MCF 10A (cell line): ENCODE measurements at regions not wholly inside any gene's neighbourhood (a gene's known extent, or its start where the extent isn't known, plus 50 kb on each side); places are given as distances from the start of the nearest gene placed in this dataset.

ENCODE experiments used
- BruUV-seq: library from RNA; stranded (reverse); fragments of 400-500 nt; replicated peaks from 2 replicates; lab custom pipeline; 2021; lab: Mats Ljungman, UMichigan
- CTCF ChIA-PET: fragments of 300-600 bp; sonication (Branson Sonifier 250); formaldehyde crosslinking; extraction: SDS; loops from one replicate; lab custom pipeline; 2021; ENCODE audit warnings: antibody characterized with exemption, inconsistent platforms; lab: Yijun Ruan, JAX
- POLR2A ChIA-PET: fragments of 300-600, 350-650 bp; sonication (Branson Sonifier 250); formaldehyde crosslinking; extraction: SDS; loops from one replicate; lab custom pipeline; 2020; ENCODE audit warnings: antibody characterized with exemption, inconsistent platforms; lab: Yijun Ruan, JAX
- DNase-seq: peaks from one replicate; pipeline ENCODE4 v3.0.0-alpha.2; 2018; ENCODE audit not compliant: unreplicated experiment
- H3K27ac Mint-ChIP-seq: one replicate; pipeline ENCODE4 v1.8.0; 2022; ENCODE audit warnings: mild to moderate bottlenecking, low read depth, mixed read lengths; ENCODE audit not compliant: unreplicated experiment
- H3K27me3 Mint-ChIP-seq: one replicate; pipeline ENCODE4 v1.8.0; 2022; ENCODE audit warnings: mixed read lengths; ENCODE audit not compliant: insufficient read depth, unreplicated experiment
- H3K36me3 Mint-ChIP-seq: one replicate; pipeline ENCODE4 v1.8.0; 2022; ENCODE audit warnings: mild to moderate bottlenecking, moderate library complexity, mixed read lengths; ENCODE audit not compliant: insufficient read depth, unreplicated experiment
- H3K4me1 Mint-ChIP-seq: one replicate; pipeline ENCODE4 v1.8.0; 2022; ENCODE audit warnings: mixed read lengths; ENCODE audit not compliant: insufficient read depth, unreplicated experiment
- H3K4me3 Mint-ChIP-seq: one replicate; pipeline ENCODE4 v1.8.0; 2022; ENCODE audit warnings: mild to moderate bottlenecking, moderate library complexity, mixed read lengths; ENCODE audit not compliant: unreplicated experiment
- H3K9me3 Mint-ChIP-seq: one replicate; pipeline ENCODE4 v1.8.0; 2022; ENCODE audit warnings: mixed read lengths; ENCODE audit not compliant: unreplicated experiment
- CTCF ChIP-seq: fragments of 200-600 bp; IDR thresholded peaks from one replicate; pipeline ENCODE4 v1.8.0; 2022; ENCODE audit warnings: antibody characterized with exemption, mild to moderate bottlenecking; ENCODE audit not compliant: unreplicated experiment
- intact Hi-C: fragments of 100-400 bp; cut with micrococcal nuclease; formaldehyde crosslinking; loops from 2 replicates; pipeline ENCODE4 v1.14.1; 2022

- intact Hi-C loops = no loop called here
- Mint-ChIP-seq H3K4me3 (no peak overlapping the region), H3K4me1 (no peaks in the 10 kb centered on the region), H3K27me3 (no peaks in the 10 kb centered on the region), H3K9me3 (no peaks in the 10 kb centered on the region), H3K27ac (no peak overlapping the region), H3K36me3 (no peaks in the 10 kb centered on the region)
- no peak for DNase-seq
- ChIA-PET CTCF (no interaction called here), POLR2A (no interaction called here)
- TF ChIP-seq CTCF = no peak
- BruUV-seq = no TSS peak
These were observed 208.6 kb upstream of the SAMSN1 start for GRCh38 chr21:14754682-14755081.

DNA sequence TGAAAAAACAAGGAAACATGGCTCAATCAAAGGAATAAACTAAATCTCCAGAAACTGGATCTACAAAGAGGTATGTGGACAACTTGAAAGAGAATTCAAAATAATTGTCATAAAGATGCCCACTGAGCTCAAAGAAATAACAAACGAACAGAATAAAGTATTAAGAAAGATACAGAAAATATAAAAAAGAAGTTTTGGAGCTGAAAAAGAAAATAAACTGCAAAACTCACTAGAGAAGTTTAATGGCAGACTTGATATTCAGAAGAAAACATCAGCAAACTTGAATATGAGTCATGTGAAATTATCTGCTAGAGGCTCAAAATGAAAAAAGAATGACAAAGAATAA, 208.1 kb upstream of the SAMSN1 start:
- Mint-ChIP-seq H3K27me3 (no peaks in the 10 kb centered on the region), H3K27ac (no peak overlapping the region), H3K9me3 (no peaks in the 10 kb centered on the region), H3K36me3 (no peaks in the 10 kb centered on the region), H3K4me3 (no peak overlapping the region), H3K4me1 (no peaks in the 10 kb centered on the region)
- TF ChIP-seq CTCF = no peak
- ChIA-PET CTCF (interaction anchor here (0.6 kb wide), 1 partner anchor 429 kb away, joined by 4 read pairs; no protein-coding TSS in a partner anchor), POLR2A (interaction anchor here (0.7 kb wide), 1 partner anchor 1625 kb away, joined by 3 read pairs; no protein-coding TSS in a partner anchor)
- no TSS peak for BruUV-seq
- DNase-seq = no peak
- intact Hi-C loops = no loop called here

- ChIA-PET CTCF (interaction anchor here (0.5 to 0.6 kb wide), 2 partner anchors 245 to 429 kb away, joined by 3 to 4 read pairs; no protein-coding TSS in a partner anchor), POLR2A (interaction anchor here (0.7 kb wide), 1 partner anchor 1626 kb away, joined by 3 read pairs; no protein-coding TSS in a partner anchor)
- Mint-ChIP-seq H3K27me3 (no peaks in the 10 kb centered on the region), H3K27ac (no peak overlapping the region), H3K4me1 (no peaks in the 10 kb centered on the region), H3K36me3 (no peaks in the 10 kb centered on the region), H3K9me3 (no peaks in the 10 kb centered on the region), H3K4me3 (no peak overlapping the region)
- BruUV-seq = no TSS peak
- TF ChIP-seq CTCF = no peak
- no peak for DNase-seq
- intact Hi-C loops = no loop called here
These were observed 207.5 kb upstream of the SAMSN1 start for GRCh38 chr21:14753466-14754258.

GRCh38 chr21:14753069-14753465, 207.0 kb upstream of the SAMSN1 start:
- no peaks in the 10 kb centered on the region for H3K27me3 Mint-ChIP-seq
- no peak overlapping the region for H3K27ac Mint-ChIP-seq
- ChIA-PET POLR2A (no interaction called here), CTCF (interaction anchor here (0.5 kb wide), 1 partner anchor 245 kb away, joined by 3 read pairs; no protein-coding TSS in a partner anchor)
- H3K4me3 Mint-ChIP-seq = no peak overlapping the region
- intact Hi-C loops = no loop called here
- H3K9me3 Mint-ChIP-seq = no peaks in the 10 kb centered on the region
- TF ChIP-seq CTCF = no peak
- BruUV-seq = no TSS peak
- H3K36me3 Mint-ChIP-seq = no peaks in the 10 kb centered on the region
- H3K4me1 Mint-ChIP-seq = no peaks in the 10 kb centered on the region
- DNase-seq = no peak
